Body of pancreas (tissue), 4 donors: ENCODE measurements at regions not wholly inside any gene's neighbourhood (a gene's known extent, or its start where the extent isn't known, plus 50 kb on each side); places are given as distances from the start of the nearest gene placed in this dataset.

Source experiments
- POLR2A ChIP-seq, 3 donors: fragments of 450-650 bp; IDR thresholded peaks; one replicate each; pipeline ENCODE4 v1.6.1; 2016; ENCODE audit warnings: antibody characterized with exemption in 3 of 3, mild to moderate bottlenecking in 2 of 3
- TF ChIP-seq, protein P1 (sequence below), 7 experiments: fragments of 450-650 bp in 4 of 7; fragments of 200-600 bp in 3 of 7; sonication (generic) in 3 of 7; IDR thresholded peaks; one replicate each; pipeline ENCODE4 v1.5.1; 2016 to 2019; ENCODE audit warnings: antibody characterized with exemption in 7 of 7

DNA sequence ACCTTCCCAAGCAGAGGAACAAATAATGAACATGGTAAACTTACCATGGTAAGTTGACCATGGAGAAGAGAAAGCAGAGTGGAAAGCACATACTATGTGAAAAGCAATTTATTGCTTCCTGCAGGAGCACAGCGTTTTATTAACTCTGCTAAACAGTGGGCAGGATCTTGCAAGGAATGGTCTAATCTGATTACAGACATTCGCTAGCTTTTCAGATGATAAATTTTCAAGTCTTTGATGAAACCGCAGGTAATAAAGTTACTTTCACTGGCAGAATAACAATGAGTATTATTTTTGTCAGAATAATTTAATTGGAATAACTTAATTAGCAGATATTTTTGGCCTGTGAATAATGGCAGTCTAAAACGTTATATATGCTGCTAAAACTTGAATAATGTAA is 89.6 kb upstream of the HGF start:
- TF ChIP-seq, protein P1, sequence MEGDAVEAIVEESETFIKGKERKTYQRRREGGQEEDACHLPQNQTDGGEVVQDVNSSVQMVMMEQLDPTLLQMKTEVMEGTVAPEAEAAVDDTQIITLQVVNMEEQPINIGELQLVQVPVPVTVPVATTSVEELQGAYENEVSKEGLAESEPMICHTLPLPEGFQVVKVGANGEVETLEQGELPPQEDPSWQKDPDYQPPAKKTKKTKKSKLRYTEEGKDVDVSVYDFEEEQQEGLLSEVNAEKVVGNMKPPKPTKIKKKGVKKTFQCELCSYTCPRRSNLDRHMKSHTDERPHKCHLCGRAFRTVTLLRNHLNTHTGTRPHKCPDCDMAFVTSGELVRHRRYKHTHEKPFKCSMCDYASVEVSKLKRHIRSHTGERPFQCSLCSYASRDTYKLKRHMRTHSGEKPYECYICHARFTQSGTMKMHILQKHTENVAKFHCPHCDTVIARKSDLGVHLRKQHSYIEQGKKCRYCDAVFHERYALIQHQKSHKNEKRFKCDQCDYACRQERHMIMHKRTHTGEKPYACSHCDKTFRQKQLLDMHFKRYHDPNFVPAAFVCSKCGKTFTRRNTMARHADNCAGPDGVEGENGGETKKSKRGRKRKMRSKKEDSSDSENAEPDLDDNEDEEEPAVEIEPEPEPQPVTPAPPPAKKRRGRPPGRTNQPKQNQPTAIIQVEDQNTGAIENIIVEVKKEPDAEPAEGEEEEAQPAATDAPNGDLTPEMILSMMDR (IDR thresholded peaks at IDR 0.05): no peak
- no peak for TF ChIP-seq POLR2A (IDR thresholded peaks at IDR 0.05)
